ENCODE measurements at regions not wholly inside any gene's neighbourhood (a gene's known extent, or its start where the extent isn't known, plus 50 kb on each side); places are given as distances from the start of the nearest gene placed in this dataset.
"Not testable (repeated sequence)": the region's sequence is repeated elsewhere in the genome, so short reads cannot be mapped to it uniquely, and the experiment has no call there.

- DNase-seq, result no peak
Observed at GRCh38 chr18:59059140-59059539, 80.5 kb upstream of the SEC11C start.

DNA sequence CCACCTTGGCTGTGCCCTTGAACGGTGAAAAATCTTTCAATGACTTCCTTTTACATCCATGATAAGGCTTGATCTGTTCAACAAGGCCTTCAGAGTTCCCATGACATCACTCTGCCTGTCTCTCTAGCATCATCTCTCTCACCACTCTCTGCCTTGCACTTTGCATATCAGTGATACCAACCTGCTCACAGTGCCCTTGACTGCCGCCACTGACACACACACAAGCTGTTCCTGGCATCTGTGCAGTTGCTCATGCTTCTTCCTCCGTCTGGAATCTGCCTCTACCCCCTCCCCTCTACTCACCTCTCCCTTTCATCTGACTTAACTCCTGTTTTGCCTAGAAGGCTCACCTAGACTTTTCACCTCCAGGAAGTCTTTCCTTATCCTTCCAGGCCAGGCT, 79.1 kb upstream of the SEC11C start:
- no peak for DNase-seq

DNA sequence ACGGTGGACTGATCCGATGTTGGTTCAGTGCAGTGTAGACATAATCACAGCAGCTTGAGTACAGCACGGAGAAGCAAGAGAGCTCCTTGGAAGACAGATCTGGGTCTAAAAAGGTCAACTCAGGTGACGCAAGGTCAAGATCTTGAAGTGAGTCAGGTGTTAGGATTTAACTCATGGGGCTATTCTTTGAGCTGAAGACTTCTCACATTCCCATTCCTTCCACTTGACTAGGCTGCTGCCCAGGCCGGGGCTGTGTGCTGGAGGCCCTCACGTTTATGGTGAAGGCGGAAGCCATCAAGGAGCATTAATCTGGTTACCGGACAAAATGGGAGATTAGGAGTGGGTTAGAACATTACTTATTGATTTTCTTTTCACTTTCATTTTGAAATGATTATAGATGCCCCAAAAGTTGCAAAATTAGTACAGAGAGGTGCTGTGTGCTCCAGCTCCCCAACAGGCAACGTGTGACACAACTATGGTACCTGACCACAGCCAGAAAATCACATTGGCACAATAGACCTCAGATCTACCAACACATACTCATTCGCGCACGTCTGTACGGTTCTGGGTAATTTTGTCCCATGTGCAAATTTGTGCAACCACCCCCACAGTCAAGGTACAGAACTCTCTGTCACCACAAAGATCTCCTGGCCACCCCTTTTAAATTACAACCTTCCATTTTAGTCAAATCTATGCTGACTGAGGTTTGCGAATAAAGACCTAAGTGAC, 77.6 kb upstream of the SEC11C start:
- DNase-seq, result no peak

DNA sequence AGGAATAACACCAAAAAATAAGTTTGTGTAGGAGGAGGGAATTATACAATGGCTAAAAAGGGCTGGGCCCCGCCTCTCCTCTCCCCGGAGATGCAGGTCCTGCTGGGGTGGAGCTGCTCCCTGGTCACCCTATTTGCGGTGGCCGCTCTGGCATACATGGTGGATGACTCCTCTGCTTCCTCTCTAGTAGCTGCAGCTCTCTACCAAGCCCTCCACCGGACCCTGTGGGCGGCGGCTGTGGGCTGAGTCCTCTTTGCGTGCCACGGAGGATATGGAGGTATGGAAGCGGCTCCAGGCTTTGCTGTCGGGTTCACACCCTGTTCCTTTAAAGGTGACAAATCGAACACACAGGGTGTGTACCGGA, 77.1 kb upstream of the SEC11C start:
- no peak for DNase-seq

GRCh38 chr18:59063300-59063906, 76.3 kb upstream of the SEC11C start:
- no peak for DNase-seq

DNA sequence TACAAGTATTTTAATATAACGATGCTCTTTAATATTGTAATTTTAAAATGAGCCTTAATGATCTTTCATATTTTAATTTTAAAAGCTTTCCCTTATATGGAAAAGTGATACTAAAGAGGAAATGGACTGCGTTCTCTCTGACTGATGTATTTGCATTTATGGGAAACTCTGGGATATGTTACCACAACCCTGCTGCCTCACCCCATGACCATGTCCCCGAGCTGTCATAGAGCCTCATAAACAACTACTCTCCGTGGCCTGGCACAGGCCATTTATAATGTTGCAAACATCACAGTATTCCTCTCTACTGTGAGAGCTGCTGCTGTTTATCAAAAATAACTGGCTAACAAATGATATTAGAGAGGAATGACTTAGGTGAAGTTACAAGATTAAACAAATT, 75.8 kb upstream of the SEC11C start:
- no peak for DNase-seq

GRCh38 chr18:59065684-59066083, 74.0 kb upstream of the SEC11C start:
- no peak for DNase-seq

GRCh38 chr18:59067873-59068272, 71.8 kb upstream of the SEC11C start:
- DNase-seq, result no peak

DNA sequence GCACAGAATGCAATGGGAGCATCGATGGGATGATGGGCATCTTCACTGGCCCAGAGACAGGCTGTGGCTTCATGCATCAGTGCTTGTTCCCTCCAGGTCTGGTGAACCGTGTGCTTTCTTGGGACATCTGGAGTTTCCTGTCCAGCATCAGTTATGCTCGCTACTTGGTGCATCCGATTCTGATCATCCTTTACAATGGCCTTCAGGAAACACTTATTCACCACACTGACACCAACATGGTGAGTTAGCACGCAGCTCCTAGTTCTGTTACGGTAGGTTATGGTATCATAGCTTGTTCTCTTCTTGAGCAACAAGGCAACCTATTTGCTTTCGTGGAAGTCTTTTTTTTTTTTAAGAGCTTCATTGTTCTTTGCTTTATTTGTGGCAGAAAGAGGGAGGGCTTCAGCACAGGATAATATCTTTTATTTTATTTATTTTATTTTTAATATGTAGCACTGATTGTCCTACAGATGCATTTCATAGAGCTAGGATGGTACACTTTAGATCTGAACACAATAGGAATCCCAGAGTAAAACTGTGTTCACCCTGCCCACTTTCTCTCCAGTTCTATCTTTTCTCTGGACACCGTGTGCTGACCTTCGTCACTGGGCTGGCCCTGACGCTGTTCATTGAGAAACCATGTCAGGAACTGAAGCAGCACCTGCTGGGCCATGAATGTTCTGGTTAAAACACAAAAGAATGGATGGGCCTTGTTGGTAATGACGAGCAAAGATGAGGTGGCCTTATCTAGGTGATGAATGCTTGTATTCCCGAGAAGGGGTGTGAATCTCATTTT, 71.2 kb upstream of the SEC11C start:
- DNase-seq, result no peak

GRCh38 chr18:59070181-59070912, 69.3 kb upstream of the SEC11C start:
- DNase-seq, result peak; percentile 17

DNA sequence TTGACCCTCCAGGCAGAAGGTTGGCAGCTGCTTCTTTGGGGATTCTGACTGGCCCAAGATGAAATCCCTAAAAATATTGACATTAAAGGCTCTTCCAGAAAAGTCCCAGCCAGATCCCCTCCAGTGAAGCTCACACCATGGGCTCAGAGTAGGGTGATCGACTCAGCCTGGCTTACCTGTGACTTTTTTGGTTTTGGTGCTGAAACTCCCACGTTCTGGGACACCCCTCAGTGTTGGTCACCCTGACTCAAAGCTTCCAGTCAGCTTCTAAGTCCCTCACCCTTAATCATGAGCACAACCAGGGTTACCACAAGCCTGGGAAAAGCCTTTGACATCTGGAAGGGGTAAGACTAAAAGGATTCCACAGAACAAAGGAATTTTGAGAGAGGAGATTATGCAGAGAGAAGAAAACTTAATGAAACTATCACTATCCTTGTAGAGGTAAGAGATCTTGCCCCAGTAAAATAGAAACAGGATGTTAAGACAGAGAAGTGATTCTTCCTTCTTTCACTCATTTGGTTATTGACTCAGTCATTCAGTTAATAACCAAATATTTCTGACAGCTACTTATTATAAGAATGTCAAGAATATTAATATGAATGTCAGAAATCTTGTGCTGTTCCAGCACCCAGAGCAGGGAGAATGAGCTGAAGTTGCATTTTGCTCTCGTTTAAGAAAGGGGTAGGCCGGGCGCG, 66.8 kb upstream of the SEC11C start:
- no peak for DNase-seq

DNA sequence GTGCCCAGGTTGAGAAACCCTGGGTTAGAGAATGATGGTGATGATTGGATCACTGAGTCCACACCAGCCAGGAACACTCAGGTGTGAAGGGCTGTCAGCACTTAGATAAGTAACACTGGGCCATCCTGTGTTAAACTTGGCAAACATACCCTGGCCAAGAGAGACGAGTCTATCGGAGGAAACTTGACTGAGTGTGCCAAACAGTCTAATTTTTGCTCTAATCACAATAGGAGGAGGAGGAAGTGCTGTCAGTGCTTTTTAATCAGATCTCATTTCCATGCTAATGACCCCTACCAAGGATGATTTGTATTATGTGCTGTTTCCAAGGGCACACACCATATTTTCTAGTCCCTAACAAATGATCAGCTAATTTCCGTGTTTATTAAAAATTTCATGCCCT, 63.8 kb upstream of the SEC11C start:
- DNase-seq, result no peak

GRCh38 chr18:59079264-59079663, 60.4 kb upstream of the SEC11C start:
- DNase-seq, result no peak

- DNase-seq, result not testable (repeated sequence)
Observed at GRCh38 chr18:59079687-59080501, 59.8 kb upstream of the SEC11C start.

DNA sequence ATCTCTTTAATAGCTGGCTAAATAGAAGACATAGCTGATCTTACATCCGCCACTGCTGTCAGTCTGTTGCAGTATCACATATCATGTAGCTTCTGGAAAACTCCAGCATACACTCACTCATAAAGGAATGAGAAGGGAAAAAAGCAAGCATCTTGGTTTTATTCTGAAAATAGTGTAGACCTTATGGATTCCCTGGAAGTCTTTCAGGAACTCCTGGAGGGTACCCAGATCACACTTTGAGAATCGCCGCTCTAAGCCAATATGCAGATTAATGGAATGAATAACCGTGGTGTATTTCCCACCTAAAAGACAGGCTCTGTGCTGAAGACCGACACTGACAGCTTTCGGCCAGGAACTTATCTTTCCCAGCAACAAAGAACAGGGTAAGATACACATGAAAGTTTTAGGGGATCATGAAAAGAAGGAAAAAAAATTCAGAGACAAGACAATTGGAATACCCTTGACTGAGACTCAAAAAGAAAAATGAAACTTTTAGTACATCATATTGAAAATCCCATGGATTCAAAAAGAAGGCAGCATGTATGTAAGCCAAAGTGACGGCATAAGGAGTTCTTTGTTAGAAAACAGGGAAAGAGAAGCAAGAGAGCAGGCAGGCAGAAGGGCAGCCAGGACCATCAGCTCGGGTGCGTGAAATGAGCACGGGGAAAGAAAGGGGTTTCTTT, 56.4 kb upstream of the SEC11C start:
- no peak for DNase-seq

DNA sequence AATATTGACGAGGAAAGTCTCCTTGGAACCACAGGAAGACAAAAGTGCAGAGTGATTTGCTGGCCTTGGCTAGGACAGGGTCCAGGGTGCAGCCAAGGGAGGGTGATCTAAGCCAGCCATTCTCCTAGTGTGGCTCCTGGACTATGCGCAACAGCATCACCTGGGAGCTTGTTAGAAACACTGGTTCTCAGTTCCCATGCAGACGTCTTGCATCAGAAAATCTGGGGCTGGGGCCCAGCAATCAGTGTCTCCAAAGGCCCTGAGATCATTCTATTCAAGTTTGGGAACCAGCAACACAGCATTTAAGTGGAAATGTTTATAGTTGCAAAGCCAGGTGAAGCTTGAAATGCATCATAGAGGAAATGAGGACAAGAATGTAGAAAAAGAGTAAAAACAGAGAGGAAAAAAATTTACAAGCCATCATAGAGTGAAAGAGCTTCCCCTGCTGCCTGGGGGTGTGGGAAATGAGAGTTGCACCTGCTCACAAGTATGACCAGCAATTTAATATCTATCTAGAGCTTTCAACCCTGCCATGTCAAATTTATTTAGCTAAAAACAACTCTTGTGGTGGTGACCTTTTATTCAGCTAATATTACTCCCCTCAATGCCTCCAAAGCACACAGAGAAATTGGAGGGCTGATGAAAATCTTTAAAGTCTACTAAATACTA, 54.4 kb upstream of the SEC11C start:
- DNase-seq, result no peak

GRCh38 chr18:59085797-59086196, 53.9 kb upstream of the SEC11C start:
- DNase-seq, result no peak

DNA sequence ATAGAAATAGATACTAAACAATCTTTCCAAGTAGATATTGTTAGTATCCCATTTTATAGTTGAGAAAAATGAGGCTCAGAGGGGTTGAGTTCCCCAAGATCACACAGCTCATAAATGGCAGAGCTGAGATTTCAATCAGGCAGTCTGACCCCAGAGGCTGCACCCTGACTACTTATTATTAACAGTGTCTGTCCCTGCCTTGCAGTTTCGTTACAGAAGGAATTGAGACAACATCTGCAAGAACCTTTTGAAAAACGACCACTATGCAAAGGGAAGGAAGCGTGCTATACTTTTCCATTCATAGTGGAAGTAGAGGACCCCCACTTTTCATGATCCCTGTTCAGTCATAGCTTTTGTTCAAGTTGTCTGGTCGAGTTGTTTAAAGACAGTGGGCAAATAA, 53.2 kb upstream of the SEC11C start:
- no peak for DNase-seq

- no peak for DNase-seq
Observed at GRCh38 chr18:59087391-59087790, 52.3 kb upstream of the SEC11C start.

Data from NCI-H187 treated with DMSO at 0.1 percent for 48 hours (cell line).